IPS-NIHi11 (cell line): ENCODE measurements at regions not wholly inside any gene's neighbourhood (a gene's known extent, or its start where the extent isn't known, plus 50 kb on each side); places are given as distances from the start of the nearest gene placed in this dataset.

ENCODE experiments used
- DNase-seq: peaks from one replicate; pipeline ENCODE4 v3.0.0; 2012; ENCODE audit warnings: mixed read lengths, low spot score

- no peak for DNase-seq
These were observed 59.0 kb downstream of the RPS29 start for GRCh38 chr14:49527221-49527620.

GRCh38 chr14:49526101-49526500 lies 60.1 kb downstream of the RPS29 start:
- peak; percentile 35 for DNase-seq

- no peak for DNase-seq
These were observed 69.9 kb downstream of the RPS29 start for GRCh38 chr14:49516286-49516685.

- DNase-seq = no peak
These were observed 73.6 kb downstream of the RPS29 start for GRCh38 chr14:49512571-49512970.

- no peak for DNase-seq
These were observed 74.0 kb downstream of the RPS29 start for GRCh38 chr14:49512147-49512551.

- DNase-seq = no peak
These were observed 78.1 kb downstream of the RPS29 start for GRCh38 chr14:49508124-49508523.

GRCh38 chr14:49506650-49507049 lies 79.5 kb downstream of the RPS29 start:
- no peak for DNase-seq

GRCh38 chr14:49505041-49505766 lies 81.0 kb downstream of the RPS29 start:
- no peak for DNase-seq

- peak; percentile 73 for DNase-seq
These were observed 88.3 kb downstream of the RPS29 start for GRCh38 chr14:49497725-49498348.

GRCh38 chr14:49497267-49497666 lies 88.9 kb downstream of the RPS29 start:
- DNase-seq = no peak

- no peak for DNase-seq
These were observed 91.3 kb downstream of the RPS29 start for GRCh38 chr14:49494836-49495235.

- DNase-seq = no peak
These were observed 92.6 kb downstream of the RPS29 start for GRCh38 chr14:49493557-49493956.

- no peak for DNase-seq
These were observed 94.0 kb downstream of the RPS29 start for GRCh38 chr14:49492151-49492550.

- DNase-seq = no peak
These were observed 96.8 kb downstream of the RPS29 start for GRCh38 chr14:49489341-49489740.

- DNase-seq = no peak
These were observed 98.9 kb downstream of the RPS29 start for GRCh38 chr14:49487238-49487637.

- DNase-seq = no peak
These were observed 100.9 kb downstream of the RPS29 start for GRCh38 chr14:49485290-49485689.

GRCh38 chr14:49484180-49484579 lies 102.0 kb downstream of the RPS29 start:
- no peak for DNase-seq

- DNase-seq = no peak
These were observed 102.9 kb downstream of the RPS29 start for GRCh38 chr14:49483268-49483667.

- no peak for DNase-seq
These were observed 105.1 kb downstream of the RPS29 start for GRCh38 chr14:49480979-49481498.

- DNase-seq = no peak
These were observed 106.0 kb downstream of the RPS29 start for GRCh38 chr14:49480053-49480760.

- no peak for DNase-seq
These were observed 106.7 kb downstream of the RPS29 start for GRCh38 chr14:49479432-49479831.

- DNase-seq = no peak
These were observed 107.4 kb downstream of the RPS29 start for GRCh38 chr14:49478784-49479183.

- DNase-seq = no peak
These were observed 119.1 kb downstream of the RPS29 start for GRCh38 chr14:49467091-49467490.
